NCI-H69 (cell line): ENCODE measurements at regions not wholly inside any gene's neighbourhood (a gene's known extent, or its start where the extent isn't known, plus 50 kb on each side); places are given as distances from the start of the nearest gene placed in this dataset.
A peak's percentile ranks its signal among the peaks of the same experiment; 100 is the strongest.
"Not testable (repeated sequence)": the region's sequence is repeated elsewhere in the genome, so short reads cannot be mapped to it uniquely, and the experiment has no call there.

Experiments used
- DNase-seq: peaks from one replicate; lab custom pipeline; 2025; lab: John Stamatoyannopoulos, UW

DNA sequence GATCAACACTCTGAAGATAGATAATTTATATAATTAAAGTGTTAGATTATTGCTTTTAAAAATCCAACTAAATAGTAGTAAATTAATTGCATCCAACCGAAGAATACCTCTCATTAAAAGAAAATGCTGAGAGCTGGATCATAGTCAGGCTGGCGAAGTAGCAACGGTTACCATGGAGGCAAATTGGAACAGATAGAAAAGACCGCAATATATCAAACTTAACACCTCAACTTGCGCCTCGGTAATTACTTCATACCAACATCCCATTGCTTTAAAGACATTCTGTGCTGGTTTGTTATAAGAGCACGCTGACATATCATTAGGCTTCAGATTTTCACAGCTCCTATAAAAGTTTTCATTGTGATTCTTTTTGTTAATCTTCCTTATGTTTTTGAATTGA, 183.8 kb upstream of the ZC3H15 start:
- peak; percentile 53 for DNase-seq

DNA sequence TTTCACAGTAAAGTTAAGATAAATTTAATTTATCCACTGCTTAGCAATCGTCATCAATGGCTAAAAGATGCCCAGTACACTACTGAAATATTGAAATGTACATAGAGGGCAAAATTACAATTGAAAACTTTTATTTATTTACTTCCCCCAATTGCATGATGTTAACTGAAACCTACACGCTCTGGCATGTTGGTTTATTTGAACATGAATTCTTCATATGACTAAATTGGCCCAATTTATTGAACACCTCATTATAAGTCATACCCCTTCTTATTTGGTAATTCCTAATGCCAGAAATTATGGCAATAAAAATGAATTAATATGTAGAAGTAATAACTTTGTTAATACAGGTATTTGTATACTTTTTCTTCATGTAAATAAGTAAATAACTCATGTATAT, 183.0 kb upstream of the ZC3H15 start:
- DNase-seq, result no peak

DNA sequence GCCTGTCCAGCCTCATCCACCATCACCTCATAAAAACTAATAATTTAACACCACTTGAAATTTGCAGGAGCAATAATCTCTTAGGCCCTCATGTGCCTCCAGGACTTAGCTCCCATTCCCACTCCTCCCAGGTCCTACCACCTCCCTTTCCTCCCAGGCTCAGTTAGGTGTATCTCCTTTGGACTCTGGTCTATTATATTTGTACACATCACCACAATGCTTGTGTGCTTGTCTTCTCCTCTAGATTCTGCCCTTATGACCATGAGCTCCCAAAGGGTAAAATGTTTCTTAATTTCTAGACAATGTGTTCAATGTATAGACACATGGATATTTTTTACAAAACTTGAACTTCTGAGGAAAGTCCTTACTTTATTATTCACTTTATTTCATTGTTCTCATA, 182.0 kb upstream of the ZC3H15 start:
- no peak for DNase-seq

DNA sequence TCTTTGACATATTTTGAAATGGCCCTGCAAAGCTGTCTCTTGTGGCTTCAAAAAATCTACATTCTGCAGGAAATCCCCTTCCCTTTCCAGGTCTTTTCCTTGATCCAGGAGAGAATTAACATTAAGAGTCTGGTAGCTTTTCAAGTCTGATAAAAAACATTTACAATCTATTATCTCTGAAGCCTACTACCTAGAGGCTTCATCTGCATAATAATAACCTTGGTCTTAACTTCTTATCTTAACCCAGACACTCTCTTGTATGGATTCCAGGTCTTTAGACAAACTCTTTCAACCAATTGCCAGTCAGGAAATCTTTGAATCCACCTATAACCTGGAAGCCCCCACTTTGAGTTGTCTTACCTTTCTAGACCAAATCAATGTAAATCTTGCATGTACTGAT, 179.3 kb upstream of the ZC3H15 start:
- no peak for DNase-seq

DNA sequence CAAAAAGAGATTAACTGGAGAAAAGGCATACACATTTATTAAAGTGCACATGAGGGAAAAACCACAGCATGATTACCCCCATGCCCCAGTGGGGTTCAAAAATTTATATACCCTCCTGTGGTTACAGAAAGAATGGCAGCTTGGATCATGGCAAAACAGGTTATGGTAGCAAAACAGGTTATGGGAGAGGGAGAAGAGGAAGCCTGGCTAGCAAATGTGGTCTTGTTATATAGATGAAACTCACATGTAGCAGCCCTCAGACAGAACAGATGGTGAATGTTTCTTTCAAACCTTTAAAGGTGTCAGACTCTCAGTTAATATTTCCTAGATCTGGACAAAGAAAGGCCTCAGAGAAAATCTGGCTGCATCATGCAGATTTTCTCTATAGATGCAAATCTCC, 178.2 kb upstream of the ZC3H15 start:
- peak; percentile 47 for DNase-seq

DNA sequence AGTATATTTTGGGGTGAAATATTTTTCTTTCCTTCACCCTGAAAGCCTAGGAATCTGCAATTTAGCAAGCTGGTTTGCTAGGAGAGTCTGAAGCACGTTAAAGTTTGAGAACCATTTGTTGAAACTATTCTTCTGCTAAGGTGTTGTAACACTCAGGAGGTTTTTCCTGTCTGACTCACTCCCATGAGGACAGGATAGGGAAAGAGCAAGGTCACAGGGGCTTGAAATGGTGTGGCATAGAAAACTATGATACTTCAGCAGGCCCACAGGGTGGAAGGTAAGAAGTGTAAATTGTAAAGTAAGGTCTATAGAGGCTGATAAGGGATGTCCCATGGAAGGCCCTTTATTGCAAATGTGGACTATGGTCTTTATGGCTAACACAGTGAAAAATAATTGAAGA, 177.7 kb upstream of the ZC3H15 start:
- peak; percentile 62 for DNase-seq

DNA sequence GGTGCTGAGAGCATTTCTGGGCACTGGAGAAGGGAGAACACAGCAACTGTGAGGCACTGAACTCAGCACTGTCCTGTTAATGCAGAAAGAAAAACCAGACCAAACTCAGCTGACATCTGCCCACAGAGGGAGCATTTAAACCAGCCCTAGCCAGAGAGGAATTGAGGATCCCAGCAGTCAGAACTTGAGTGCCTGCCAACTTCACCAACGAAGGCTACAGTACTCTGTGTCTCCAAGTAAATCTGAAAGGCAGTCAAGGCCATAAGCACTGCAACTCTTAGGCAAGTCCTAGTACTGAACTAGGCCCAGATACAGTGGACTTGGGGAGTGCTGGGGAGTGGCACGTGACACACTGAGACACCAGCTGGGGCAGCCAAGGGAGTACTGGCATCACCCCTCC, 176.2 kb upstream of the ZC3H15 start:
- peak; percentile 49 for DNase-seq

DNA sequence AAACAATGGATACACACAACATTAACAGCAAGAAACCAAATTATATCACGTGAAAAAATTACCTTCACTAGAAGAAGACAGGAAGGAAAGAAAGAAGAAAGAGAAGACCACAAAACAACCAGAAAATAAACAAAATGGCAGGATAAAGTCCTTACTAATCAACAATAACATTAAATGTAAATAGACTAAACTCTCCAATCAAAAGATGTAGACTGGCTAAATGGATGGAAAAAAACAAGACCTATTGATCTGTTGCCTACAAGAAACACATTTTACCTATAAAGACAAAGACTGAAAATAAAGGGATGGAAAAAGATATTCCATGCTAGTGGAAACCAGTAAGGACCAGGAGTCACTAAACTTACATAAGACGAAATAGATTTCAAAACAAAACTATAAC, 167.0 kb upstream of the ZC3H15 start:
- DNase-seq, result no peak

DNA sequence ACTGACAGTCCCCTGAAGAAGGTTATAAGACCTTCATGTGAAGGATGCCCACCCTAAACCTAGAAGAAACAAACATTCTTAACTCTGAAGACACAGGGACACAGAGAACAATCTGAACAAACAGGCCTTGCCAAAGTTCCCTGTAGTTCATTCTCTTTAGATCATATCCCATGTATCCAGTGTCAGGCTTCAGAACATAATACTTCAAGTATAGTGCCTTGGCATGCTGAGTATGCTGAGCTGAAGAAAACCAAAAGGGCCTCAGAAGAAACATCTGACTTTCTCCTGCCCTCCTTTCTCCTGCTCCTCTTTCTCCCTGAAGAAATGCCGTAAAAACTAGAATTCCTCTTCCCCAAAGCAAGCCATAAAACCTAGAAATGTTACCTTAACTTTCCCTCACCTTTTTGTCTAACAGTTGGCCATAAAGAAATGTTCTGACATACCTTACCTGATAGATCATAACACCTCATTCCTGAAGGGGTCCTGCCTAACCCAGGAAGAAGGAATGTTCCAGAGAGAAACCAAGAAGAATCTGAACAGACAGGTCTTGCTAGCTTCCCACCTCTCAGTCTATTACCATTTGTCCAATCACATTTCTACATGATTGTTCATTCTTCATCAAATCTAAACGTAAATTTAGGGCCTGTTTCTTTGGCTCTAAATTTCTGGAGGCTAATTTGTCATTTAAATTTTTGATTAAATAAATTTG, 160.1 kb upstream of the ZC3H15 start:
- DNase-seq, result no peak

DNA sequence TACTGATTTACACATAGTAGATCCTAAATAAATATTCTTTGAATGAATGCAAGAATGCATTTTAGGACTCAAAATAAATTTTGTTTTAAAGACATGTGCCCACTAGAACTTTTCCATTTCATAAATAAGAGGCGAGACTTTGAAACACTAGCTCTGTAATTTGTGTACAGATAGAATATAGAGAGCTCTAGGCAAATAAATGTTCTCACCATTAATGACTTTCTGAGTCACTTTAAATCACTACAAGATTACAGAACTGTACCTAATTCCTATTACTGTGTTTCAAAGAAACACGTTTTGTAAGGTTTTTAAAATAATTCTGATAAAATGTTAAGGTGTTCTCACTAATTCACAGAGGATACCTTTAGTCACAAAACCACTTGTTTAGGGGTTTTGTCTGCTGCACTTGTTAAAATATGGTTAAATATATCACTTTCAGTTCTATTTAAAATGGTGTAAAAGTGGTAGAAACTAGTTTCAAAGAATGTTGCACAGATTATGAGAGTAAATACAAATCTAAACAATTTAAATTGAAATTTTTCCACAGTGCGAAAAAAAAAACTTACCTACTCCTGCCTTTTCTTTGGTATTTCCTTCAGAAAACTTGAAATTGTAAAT, 158.7 kb upstream of the ZC3H15 start:
- no peak for DNase-seq

DNA sequence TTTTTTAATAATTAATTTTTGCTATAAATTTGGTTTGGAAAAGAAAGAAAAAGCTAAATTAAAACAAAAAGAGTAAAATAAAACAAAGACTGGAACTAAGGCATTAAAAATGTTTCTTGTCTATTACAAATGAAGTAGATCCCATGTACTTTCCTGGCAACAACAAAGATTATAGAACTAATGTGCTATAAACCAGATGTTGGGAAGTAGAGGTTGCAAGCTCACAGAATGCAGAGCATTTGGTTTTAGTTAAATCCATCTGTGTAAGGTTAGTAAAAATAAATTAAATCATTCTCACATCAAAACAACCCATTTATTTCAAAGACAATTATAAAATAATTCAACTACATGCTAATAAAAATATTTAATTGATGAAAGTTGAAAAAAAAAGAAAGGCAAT, 157.2 kb upstream of the ZC3H15 start:
- DNase-seq, result no peak

DNA sequence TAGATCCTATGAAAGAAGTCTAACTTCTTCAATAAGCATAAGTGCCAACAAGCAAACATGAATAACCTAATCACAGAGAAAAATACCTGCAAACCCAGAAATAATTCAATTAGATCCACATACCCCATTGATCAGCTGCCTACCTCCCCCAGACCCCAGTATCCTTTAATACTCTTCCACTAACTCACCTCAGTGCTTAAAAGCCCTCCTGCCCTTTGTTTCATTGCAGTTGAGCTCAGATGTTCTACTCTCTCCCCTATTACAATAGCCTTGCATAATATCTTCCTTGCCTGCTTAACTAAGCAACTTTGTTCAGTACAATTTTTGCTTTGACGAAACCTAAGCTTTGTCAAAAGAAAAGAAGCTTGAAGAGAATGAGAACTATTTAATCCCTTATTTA, 156.0 kb upstream of the ZC3H15 start:
- no peak for DNase-seq

DNA sequence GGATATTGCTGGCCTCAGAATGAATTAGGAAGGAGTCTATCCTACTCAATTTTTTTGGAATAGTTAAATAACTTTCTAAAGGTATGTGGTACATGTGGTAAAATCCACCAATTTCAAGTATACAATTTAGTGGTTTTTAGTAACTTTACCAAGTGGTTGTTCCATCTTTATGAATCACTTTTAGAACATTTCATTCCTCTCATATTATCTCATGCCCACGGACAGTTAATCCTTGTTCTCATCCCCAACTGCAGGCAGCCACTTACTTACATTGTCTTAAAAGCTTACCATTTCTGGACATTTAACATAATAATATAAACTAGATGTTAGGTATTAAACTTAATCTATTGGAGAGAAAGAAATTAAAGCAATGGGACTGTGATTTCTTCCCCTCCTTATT, 146.3 kb upstream of the ZC3H15 start:
- DNase-seq, result no peak

DNA sequence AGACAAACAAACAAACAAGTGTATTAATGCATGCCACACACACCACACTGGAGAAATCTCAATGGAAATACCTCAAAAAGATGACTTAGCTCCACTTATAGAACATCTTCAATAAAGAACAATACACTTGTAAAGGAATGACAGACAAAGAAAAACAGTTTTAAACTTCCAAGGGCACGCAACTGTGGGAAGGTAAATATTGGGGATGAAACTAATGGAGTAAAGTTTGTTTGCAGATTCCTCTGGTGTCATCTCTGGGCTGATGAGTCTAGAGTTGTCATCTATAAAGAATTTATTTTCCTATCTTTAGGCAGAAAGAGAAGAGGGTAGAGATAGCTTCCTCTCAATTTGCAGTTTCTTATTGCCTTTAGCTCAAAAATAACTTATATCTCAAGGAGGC, 144.0 kb upstream of the ZC3H15 start:
- DNase-seq, result no peak

DNA sequence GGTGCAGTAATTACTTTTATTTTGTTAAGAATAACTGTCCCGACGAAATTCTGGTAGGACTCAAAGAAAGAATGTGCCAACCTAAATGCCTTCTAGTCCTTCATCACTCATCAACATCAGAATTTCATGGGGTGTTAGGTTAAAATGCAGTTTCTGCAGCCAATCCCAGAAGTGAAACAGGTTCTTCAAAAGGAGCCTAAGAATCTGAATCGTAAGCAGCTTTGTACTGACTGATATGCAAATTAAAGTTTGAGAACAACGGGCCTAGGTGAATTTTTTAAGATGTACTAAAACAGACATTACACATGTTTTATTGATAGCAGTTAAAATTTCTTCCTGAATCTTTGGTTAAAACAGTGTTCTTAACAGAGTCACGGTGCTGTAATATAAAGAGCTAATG, 140.3 kb upstream of the ZC3H15 start:
- DNase-seq, result no peak

DNA sequence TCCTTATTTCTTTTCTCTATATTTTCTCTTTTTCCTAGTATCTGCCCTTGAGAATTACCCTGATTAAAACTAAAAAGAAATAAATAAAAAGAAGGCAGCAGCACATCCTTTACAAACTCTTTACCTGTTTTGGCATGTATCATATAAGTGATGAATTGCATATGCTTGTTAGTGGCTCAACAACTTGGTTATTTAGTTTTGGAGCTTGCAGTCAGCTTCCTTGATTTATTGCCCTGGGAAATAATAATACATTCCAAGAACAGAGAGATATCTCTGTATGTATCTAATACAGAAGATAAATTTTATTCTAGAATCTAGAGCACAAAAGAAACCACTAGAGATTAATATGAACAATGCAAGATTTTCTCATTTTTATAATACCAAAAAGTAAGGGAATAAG, 139.8 kb upstream of the ZC3H15 start:
- DNase-seq, result peak; percentile 48

DNA sequence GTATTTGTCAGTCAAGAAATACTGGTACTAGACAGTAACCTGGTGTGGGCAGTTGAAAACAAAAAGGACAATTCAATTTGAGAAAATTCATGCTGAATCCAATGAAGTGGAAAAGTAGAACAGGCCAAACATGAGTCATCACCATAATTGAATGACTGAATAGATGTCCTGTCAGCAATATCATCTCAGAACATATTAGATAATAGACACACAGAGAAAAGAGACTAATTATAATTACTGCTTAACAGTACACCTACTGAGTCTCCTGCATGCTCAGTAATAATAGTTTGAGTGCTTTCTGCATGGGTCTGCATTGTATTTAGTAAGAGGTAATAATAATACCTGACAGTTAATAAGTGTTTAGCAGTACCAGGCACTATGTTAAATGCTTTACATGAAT, 138.6 kb upstream of the ZC3H15 start:
- peak; percentile 91 for DNase-seq

DNA sequence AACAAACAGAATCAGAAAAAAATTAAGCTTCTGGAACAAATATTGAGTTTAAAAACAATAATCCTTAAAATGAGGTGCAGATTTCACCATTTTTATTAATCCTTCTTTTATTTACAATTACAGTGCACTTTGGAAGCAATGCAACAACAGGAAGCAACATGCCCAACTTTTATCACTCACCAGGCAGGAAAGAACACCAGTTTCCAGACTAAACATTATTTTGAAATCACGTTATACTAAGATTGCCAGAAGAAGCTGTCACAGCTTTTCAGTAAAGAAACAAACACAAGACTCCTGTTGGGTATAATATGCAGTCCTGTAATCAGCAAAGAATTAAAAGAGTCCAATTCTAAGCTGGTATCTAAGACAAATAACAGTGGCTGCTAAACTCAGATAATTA, 137.9 kb upstream of the ZC3H15 start:
- peak; percentile 12 for DNase-seq

DNA sequence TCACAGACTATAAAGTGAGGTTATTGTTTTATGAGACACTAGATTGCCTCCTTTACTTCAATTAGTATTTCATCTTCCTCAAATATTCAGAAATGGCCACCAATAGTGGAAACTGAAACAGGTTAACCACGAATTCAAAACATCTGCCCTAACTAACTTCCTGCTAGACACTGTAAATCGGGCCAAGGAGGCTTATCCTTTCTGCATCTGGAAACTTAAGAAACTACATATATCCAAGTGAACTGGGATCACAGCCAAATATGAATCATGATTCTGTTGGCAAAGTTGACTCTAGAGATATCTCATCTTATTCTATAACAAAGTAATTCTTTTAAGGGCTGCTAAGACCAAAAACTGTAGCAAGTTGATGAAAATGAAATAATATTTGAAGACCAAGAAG, 136.6 kb upstream of the ZC3H15 start:
- DNase-seq, result peak; percentile 7

DNA sequence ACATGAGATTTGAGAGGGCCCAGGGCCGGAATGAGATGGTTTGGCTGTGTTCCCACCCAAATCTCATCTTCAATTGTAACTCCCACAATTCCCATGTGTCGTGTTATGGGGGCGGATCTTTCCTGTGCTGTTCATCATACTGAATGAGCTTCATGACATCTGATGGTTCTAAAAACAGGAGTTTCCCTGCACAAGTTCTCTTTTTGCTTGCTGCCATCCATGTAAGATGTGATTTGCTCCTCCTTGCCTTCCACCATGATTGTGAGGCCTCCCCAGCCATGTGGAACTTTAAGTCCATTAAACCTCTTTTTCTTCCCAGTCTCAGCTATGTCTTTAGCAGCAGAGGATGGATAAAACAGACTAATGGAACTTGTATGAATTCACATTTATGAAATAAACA, 131.9 kb upstream of the ZC3H15 start:
- not testable (repeated sequence) for DNase-seq

DNA sequence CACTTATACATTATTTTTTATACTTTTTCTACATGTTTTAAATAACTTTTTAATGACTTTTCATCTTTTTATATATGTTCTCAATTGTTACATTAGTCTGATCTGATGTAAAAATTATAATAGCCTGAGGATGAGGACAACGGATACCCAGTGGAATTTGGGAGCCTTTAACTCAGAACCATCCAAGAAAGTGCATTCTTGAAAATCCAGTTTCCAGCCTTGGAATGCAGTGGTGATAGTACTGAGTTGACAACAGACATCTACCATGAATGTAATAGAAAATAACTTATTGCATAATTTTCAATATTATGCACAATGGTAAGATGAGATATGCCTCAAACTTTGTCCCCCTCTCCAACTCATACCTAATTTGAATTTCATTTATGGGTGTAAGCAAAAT, 120.7 kb upstream of the ZC3H15 start:
- no peak for DNase-seq

DNA sequence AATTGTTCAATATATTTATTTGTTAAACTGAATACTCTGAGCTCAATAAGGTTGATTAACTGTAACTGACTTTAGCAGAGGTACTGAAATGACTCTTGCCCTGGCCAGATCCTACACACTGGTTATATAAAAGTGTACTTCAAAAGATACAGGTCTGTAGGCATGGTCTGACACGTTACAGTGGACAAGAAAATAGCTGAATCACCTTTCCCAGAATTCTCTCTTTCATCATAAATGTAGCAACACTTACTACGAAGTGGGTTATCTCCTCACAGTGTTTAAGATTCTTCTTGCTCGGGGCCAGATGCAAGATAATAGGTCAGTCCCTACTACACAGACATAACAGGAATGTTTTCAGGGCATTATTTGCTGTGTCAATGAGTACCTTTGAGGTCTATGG, 107.0 kb upstream of the ZC3H15 start:
- DNase-seq, result no peak

DNA sequence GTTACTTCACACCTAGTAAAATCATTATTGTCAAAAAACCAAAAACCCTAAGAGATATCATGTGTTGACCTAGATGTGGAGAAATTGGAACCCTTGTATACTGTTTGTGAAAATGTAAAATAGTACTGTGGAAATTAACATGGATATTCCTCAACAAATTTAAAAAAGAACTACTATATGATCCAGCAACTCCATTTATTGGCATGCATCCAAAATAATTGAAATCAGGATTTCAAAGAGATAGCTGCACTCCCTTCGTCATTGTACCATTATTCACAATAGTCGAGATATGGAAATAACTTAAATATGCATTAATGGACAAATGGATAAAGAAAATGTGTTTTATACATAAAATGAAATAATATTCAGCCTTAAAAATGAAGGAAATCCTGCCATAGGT, 105.3 kb upstream of the ZC3H15 start:
- no peak for DNase-seq

DNA sequence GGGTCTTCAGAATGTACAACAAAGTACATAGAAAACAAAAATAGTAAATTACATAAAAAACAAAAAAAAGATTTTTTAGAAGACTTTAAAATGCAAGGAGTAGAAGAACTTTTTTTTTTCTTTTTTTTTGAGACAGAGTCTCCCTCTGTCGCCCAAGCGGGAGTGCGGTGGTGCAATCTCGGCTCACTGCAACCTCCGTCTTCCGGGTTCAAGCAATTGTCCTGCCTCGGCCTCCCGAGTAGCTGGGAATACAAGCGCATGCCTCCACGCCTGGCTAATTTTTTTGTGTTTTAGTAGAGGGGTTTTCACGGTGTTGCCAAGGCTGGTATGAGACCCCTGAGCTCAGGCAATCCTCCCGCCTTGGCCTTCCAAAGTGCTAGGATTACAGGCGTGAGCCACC, 104.5 kb upstream of the ZC3H15 start:
- no peak for DNase-seq
